ENCODE measurements at regions not wholly inside any gene's neighbourhood (a gene's known extent, or its start where the extent isn't known, plus 50 kb on each side); places are given as distances from the start of the nearest gene placed in this dataset.
"Not testable (repeated sequence)": the region's sequence is repeated elsewhere in the genome, so short reads cannot be mapped to it uniquely, and the experiment has no call there.

DNA sequence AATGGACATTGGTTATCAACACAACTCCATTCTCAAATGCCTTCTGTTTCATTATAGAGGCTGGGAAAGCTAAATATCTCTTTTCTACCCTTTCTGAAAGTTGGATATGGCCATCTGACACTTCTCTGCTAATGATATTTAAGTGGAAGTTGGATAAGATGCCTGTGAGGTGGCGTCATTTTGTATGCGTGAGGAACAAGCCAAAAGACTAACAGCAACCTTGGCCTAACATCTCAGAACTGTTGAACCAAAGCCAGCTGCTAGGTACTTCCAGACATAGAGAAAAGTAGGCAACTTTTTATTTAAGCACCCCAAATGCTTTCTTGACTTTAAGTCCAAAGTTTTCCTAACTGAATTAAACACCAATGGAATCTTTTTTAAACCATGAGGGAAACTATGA, 708.4 kb downstream of the CD109 start:
- DNase-seq (ENCODE audit: low read depth, low spot score) = no peak
- Histone ChIP-seq H3K9me3 (ENCODE audit: control insufficient read depth, insufficient read depth, low read length) (no peaks in the 10 kb centered on the region), H3K27ac (ENCODE audit: low read depth, low read length) (no peak overlapping the region), H3K27me3 (ENCODE audit: control insufficient read depth, insufficient read depth, low read length) (no peaks in the 10 kb centered on the region), H3K4me3 (ENCODE audit: low read depth, low read length) (no peak overlapping the region)
- ChIA-PET CTCF (interaction anchor here (0.8 to 2.9 kb wide), 3 partner anchors 318 to 804 kb away, joined by 3 to 12 read pairs (median 3); no protein-coding TSS in a partner anchor), POLR2A (no interaction called here)
- TF ChIP-seq, protein P1, sequence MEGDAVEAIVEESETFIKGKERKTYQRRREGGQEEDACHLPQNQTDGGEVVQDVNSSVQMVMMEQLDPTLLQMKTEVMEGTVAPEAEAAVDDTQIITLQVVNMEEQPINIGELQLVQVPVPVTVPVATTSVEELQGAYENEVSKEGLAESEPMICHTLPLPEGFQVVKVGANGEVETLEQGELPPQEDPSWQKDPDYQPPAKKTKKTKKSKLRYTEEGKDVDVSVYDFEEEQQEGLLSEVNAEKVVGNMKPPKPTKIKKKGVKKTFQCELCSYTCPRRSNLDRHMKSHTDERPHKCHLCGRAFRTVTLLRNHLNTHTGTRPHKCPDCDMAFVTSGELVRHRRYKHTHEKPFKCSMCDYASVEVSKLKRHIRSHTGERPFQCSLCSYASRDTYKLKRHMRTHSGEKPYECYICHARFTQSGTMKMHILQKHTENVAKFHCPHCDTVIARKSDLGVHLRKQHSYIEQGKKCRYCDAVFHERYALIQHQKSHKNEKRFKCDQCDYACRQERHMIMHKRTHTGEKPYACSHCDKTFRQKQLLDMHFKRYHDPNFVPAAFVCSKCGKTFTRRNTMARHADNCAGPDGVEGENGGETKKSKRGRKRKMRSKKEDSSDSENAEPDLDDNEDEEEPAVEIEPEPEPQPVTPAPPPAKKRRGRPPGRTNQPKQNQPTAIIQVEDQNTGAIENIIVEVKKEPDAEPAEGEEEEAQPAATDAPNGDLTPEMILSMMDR (IDR thresholded peaks at IDR 0.05; ENCODE audit: low read depth, low read length) = no peak

DNA sequence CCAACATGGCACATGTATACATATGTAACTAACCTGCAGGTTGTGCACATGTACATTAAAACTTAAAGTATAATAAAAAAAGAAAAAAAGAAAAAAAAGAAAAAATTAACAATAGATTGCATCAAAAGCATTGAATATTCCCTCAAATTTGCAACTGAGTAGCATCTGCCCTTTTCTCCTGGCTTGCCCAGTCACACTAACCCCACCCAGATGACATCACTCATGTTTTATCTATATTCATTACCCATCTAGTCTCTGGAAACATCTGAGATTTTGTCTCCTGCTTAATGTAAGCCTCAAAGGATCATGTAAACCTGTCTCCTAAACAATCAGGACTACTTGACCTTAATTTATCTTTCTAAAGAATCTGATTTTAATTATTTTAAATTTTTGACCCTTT, 706.8 kb downstream of the CD109 start:
- DNase-seq (ENCODE audit: low read depth, low spot score) = no peak

DNA sequence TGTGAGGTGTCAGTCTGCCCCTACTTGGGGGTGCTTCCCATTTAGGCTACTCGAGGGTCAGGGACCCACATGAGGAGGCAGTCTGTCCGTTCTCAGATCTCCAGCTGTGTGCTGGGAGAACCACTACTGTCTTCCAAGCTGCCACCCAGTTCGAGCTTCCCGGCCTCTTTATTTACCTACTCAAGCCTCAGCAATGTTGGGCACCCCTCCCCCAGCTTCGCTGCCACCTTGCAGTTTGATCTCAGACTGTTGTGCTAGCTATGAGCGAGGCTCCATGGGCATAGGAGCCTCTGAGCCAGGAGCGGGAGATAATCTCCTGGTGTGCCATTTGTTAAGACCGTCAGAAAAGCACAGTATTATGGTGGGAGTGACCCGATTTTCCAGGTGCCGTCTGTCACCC, 682.4 kb downstream of the CD109 start:
- H3K27ac ChIP-seq (ENCODE audit: low read depth, low read length); H3K9me3 ChIP-seq (ENCODE audit: control insufficient read depth, insufficient read depth, low read length); DNase-seq (ENCODE audit: low read depth, low spot score); CTCF ChIA-PET; H3K27me3 ChIP-seq (ENCODE audit: control insufficient read depth, insufficient read depth, low read length); H3K4me3 ChIP-seq (ENCODE audit: low read depth, low read length); POLR2A ChIA-PET: not testable (repeated sequence)

More for the DNA sequence above, 706.8 kb downstream of the CD109 start:
- ChIA-PET POLR2A (no interaction called here), CTCF (interaction anchor here (2.9 kb wide), 1 partner anchor 806 kb away, joined by 12 read pairs; no protein-coding TSS in a partner anchor)
- Histone ChIP-seq H3K27me3 (ENCODE audit: control insufficient read depth, insufficient read depth, low read length) (no peaks in the 10 kb centered on the region), H3K9me3 (ENCODE audit: control insufficient read depth, insufficient read depth, low read length) (no peaks in the 10 kb centered on the region), H3K27ac (ENCODE audit: low read depth, low read length) (no peak overlapping the region), H3K4me3 (ENCODE audit: low read depth, low read length) (no peak overlapping the region)
- TF ChIP-seq, protein P1 (IDR thresholded peaks at IDR 0.05; ENCODE audit: low read depth, low read length) = no peak

DNA sequence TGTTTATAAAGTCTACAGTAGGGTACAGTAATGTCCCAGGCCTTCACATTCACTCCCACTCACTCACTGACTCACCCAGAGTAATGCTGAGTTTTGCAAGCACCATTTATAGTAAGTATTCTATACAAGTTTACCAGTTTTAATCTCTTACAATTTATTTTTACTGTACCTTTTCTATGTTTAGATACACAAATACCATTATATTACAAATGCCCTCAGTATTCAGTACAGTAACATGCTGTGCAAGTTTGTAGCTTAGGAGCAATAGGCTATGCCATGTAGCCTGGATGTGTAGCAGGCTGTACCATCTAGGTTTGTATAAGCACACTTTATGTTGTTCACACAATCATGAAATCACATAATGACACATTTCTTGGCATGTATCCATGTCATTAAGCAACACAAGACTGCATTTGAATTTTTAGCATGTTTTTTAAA, 673.6 kb downstream of the CD109 start:
- DNase-seq (ENCODE audit: low read depth, low spot score) = peak; percentile 82
- ChIA-PET CTCF (interaction anchor here (0.9 to 1.5 kb wide), 2 partner anchors 11 to 840 kb away, joined by 3 read pairs; no protein-coding TSS in a partner anchor), POLR2A (interaction anchor here (1.0 kb wide), 1 partner anchor 80 kb away, joined by 4 read pairs; no protein-coding TSS in a partner anchor)
- Histone ChIP-seq H3K9me3 (ENCODE audit: control insufficient read depth, insufficient read depth, low read length) (no peaks in the 10 kb centered on the region), H3K4me3 (ENCODE audit: low read depth, low read length) (no peak overlapping the region), H3K27ac (ENCODE audit: low read depth, low read length) (no peak overlapping the region), H3K27me3 (ENCODE audit: control insufficient read depth, insufficient read depth, low read length) (no peaks in the 10 kb centered on the region)
- TF ChIP-seq, protein P1 (IDR thresholded peaks at IDR 0.05; ENCODE audit: low read depth, low read length) = no peak

DNA sequence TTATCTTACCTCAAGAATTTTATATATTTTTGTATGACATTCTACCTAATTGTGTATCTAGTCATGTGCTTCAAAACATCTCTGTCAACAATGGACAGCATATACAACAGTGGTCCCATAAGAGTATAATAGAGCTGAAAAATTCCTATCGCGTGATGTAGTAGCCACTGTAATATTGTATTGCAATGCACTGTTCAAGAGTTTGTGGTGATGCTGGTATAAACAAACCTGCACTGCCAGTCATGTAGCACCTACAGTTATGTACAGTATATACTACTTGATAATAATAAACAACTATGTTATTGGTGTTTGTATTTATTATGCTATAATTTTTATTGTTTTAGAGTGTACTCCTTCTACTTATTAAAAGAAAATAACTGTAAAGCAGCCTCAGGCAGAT, 672.7 kb downstream of the CD109 start:
- CTCF ChIA-PET = interaction anchor here (0.9 to 1.5 kb wide), 2 partner anchors 11 to 841 kb away, joined by 3 read pairs; no protein-coding TSS in a partner anchor
- no peaks in the 10 kb centered on the region for H3K9me3 ChIP-seq (ENCODE audit: control insufficient read depth, insufficient read depth, low read length)
- no peak overlapping the region for H3K4me3 ChIP-seq (ENCODE audit: low read depth, low read length)
- TF ChIP-seq, protein P1 (IDR thresholded peaks at IDR 0.05; ENCODE audit: low read depth, low read length) = no peak
- H3K27ac ChIP-seq (ENCODE audit: low read depth, low read length) = peak overlapping the region; percentile 59
- no peaks in the 10 kb centered on the region for H3K27me3 ChIP-seq (ENCODE audit: control insufficient read depth, insufficient read depth, low read length)
- peak; percentile 23 for DNase-seq (ENCODE audit: low read depth, low spot score)
- POLR2A ChIA-PET = interaction anchor here (1.1 kb wide), 1 partner anchor 109 kb away, joined by 3 read pairs; no protein-coding TSS in a partner anchor

Data from AG04450 (cell line).